IPS-18a (cell line): ENCODE measurements at regions not wholly inside any gene's neighbourhood (a gene's known extent, or its start where the extent isn't known, plus 50 kb on each side); places are given as distances from the start of the nearest gene placed in this dataset.

ENCODE experiments used
- H3K27ac ChIP-seq: one replicate; pipeline ENCODE4 v1.5.1; 2013; ENCODE audit warnings: low read length
- H3K27me3 ChIP-seq: one replicate; pipeline ENCODE4 v1.6.1; 2013; ENCODE audit warnings: mild to moderate bottlenecking, low read length; ENCODE audit not compliant: control insufficient read depth, insufficient read depth
- H3K36me3 ChIP-seq: one replicate; pipeline ENCODE4 v1.6.1; 2013; ENCODE audit warnings: low read depth, low read length; ENCODE audit not compliant: control insufficient read depth
- H3K4me1 ChIP-seq: one replicate; pipeline ENCODE4 v1.6.1; 2013; ENCODE audit warnings: low read depth, low read length; ENCODE audit not compliant: control insufficient read depth
- H3K4me3 ChIP-seq: one replicate; pipeline ENCODE4 v1.5.1; 2013; ENCODE audit warnings: low read length
- H3K9ac ChIP-seq: one replicate; pipeline ENCODE4 v1.6.1; 2013; ENCODE audit warnings: mild to moderate bottlenecking, low read length, moderate library complexity
- H3K9me3 ChIP-seq: one replicate; pipeline ENCODE4 v1.6.1; 2013; ENCODE audit warnings: low read depth, low read length; ENCODE audit not compliant: control insufficient read depth

DNA sequence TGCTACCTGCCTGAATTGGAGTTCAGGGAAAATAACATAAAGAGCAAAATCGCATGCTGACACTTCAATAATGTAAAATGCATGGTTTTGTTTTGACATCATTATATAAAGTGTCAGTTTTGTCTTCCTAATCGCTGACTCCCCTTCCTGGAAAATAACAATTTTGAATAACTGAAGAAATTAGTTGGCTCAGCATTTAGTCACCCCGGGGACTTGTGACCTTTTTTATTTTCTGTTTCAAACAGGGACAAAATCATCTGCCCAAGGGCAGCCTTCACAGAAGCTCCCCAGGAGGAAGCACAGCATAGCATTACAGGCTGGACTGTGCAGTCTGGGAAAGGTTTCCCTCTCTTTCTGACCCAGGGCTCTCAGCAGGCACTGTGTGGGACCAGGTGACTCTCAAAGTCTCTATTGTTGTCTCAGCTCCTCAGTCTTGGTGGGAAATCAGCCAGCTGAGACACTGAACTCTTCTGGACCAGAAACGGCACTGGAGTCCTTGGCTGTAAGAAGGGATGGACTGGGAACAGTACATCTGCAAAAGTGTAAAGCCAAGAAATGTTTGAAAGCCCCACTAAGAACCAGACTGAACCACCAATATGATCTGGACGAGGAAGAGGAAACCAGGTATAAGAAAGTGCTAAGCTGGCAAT, 671.3 kb upstream of the KLF4 start:
- Histone ChIP-seq H3K9ac (no peak overlapping the region), H3K9me3 (no peaks in the 10 kb centered on the region), H3K4me3 (no peak overlapping the region), H3K36me3 (no peaks in the 10 kb centered on the region), H3K27ac (no peak overlapping the region), H3K4me1 (peaks cover 9% of the 10 kb centered on the region), H3K27me3 (no peaks in the 10 kb centered on the region)

DNA sequence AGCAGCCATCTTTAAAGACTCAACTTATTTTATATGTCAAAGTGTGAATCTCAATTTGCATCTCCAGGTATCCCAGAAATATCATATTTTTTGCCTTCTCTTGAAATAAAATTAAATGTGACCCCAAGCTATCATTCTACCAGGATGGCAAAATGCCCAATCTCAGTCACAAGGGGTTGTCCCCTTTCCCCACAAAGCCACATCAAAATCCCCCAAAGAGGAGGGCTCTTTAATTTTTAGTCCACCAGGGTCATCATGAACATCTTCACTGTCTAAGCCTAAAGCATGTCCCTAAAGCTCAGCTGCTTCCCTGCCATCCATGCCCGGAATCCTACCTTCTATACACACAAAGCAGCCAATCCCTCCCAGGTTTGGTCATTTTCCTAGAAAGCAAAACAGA, 670.5 kb upstream of the KLF4 start:
- Histone ChIP-seq H3K4me3 (no peak overlapping the region), H3K9ac (no peak overlapping the region), H3K9me3 (no peaks in the 10 kb centered on the region), H3K36me3 (no peaks in the 10 kb centered on the region), H3K27me3 (no peaks in the 10 kb centered on the region), H3K27ac (no peak overlapping the region), H3K4me1 (peaks cover 9% of the 10 kb centered on the region)

DNA sequence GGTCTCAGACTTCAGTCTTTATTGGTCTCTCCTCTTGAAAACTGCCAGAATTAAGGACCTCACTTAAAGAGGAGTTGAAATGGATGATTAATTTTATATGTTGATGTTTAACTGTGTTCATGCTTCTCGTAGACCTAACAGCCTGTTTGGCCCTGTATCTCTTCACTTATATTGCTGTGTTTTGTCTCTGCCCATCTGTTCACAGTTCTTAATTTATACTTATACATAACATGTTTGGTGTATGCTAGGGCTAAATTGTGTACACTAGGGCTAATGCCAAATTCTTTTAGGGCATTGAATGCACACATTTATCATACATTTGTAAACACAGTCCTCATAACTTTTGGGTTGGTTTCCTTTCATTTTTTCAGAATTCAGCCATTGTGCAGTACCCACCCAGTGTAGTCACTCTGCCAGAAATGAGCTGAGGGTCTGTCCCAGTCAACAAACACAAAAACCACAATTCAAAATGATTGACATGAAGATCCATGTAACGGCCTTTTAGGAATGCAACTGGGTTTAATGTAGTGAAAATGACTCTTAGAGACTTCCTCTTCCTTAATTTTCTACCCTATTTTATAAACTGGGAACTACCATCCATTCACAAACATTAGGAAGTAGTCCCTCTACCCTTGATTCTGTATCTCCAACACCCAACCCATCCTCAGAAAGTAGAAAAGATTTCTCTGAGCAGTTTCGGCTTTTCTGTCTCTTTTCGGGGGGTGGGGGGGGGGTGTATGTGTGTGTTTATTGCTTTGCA, 668.8 kb upstream of the KLF4 start:
- Histone ChIP-seq H3K4me3 (no peak overlapping the region), H3K9me3 (no peaks in the 10 kb centered on the region), H3K9ac (no peak overlapping the region), H3K27me3 (no peaks in the 10 kb centered on the region), H3K27ac (no peak overlapping the region), H3K36me3 (no peaks in the 10 kb centered on the region), H3K4me1 (peaks cover 2% of the 10 kb centered on the region)

DNA sequence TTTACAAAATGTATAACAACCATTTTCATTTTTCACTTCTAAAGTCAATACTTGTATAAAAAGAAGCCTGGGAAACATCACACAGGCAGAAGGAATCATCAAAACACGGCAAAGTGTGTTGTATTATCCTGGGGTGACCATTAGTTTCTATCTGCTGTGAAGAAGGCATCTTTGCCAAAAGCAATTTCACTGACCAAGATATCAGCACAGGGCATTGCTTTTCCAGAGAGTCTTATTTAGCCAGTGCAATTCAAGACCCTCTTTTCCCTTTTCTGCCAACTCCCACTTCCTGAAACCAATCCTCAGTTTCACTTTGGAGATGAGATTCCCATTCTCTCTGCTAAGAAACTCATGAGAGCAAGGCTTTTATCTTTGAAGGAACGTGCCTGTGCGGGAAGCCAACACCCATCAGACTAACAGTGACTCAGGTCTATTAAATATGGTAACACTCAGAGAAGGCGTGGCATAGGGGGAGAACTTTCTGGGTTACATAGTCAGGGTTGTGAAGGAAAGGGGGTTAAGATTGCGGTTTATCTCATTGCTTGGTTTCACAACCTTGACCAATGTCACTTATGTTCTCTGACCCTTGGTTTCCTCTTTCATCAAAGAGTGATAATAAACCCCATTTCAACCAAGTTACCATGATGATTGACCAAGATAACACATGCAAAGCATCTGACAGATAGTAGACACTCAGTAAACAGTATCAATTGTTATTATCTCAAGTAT, 666.9 kb upstream of the KLF4 start:
- Histone ChIP-seq H3K27ac (no peak overlapping the region), H3K36me3 (no peaks in the 10 kb centered on the region), H3K27me3 (no peaks in the 10 kb centered on the region), H3K9ac (no peak overlapping the region), H3K4me3 (no peak overlapping the region), H3K4me1 (no peaks in the 10 kb centered on the region), H3K9me3 (no peaks in the 10 kb centered on the region)

DNA sequence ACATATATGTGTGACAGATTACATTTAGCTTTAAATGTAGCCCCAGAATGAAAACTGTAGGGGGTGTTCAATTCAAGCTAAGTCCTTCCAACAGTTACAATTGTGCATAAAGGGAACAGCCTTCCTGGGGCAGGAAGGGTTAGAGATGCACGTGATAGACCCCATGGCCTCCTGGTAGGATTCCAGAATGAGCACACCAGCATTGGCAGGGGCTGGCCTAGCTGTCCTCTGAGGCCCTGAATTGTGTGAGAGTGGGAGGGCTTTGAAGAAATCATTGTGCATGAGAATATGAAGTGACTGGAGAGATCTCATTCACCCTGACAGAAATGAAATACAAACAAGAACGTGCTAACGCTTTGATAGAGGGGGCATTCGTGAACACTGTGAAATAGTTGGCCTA, 663.8 kb upstream of the KLF4 start:
- Histone ChIP-seq H3K4me3 (no peak overlapping the region), H3K36me3 (no peaks in the 10 kb centered on the region), H3K9me3 (no peaks in the 10 kb centered on the region), H3K27me3 (no peaks in the 10 kb centered on the region), H3K27ac (no peak overlapping the region), H3K9ac (no peak overlapping the region), H3K4me1 (no peaks in the 10 kb centered on the region)

DNA sequence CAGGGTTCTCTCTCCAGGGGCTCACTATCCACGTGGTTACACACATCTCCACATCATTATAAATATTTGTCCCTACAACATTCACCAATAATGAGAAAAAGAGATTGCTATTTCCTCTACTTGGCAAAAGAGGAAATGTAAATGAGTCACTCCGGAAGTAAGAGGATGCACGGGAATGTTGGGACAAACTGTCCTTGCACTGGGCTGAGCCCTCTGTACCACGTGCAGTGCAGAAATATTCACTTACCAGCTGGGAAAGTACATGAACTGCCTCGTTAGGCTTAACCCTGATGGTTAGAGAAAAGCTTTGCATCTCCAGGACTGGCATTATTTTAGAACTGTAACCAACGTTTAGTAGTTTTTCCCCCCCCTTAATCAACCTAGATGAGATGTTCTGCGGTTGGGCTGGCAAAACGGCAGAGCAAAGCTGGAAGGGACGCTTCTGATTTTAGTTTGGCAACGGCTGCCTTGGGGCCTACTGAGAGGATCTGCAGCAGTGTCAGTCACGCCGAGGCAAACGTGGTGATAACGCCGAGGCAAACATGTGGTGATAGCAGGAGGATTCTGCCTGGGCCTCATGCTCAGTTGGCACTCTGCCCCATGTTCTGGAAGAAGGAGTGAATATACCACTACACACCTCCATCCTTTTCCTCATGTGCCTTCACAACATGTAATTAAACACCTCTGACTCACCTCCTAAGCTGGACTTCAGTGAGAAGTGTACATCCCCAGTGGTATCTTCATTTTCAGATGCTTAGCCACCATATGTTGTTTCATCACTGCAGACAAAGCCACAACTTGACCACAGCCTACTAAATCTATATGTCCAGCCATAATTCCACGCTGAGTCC, 661.4 kb upstream of the KLF4 start:
- H3K4me1 ChIP-seq, result no peaks in the 10 kb centered on the region
- H3K36me3 ChIP-seq, result no peaks in the 10 kb centered on the region
- H3K4me3 ChIP-seq, result no peak overlapping the region
- H3K9ac ChIP-seq, result no peak overlapping the region
- no peaks in the 10 kb centered on the region for H3K27me3 ChIP-seq
- no peak overlapping the region for H3K27ac ChIP-seq
- H3K9me3 ChIP-seq, result no peaks in the 10 kb centered on the region

DNA sequence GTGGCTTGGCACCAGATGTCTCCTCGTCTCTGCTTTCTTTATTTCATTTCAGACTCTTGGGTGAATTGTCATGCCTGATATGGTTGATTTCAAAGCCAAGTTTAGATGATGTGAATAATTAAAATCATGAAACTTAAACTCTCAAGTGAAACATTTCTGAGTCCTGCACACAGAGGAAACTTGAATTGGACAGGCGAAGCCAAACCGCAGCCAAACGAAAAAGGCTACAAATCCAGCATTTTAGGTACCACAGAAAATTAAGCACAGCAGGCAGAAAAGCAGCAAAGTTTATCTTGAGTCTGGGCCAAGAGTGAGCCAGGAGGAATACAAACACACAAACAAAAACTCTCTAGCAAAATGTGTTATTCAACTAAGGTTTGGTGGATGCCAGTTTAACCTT, 659.8 kb upstream of the KLF4 start:
- Histone ChIP-seq H3K9ac (no peak overlapping the region), H3K27ac (no peak overlapping the region), H3K9me3 (no peaks in the 10 kb centered on the region), H3K4me1 (no peaks in the 10 kb centered on the region), H3K27me3 (no peaks in the 10 kb centered on the region), H3K4me3 (no peak overlapping the region), H3K36me3 (no peaks in the 10 kb centered on the region)

DNA sequence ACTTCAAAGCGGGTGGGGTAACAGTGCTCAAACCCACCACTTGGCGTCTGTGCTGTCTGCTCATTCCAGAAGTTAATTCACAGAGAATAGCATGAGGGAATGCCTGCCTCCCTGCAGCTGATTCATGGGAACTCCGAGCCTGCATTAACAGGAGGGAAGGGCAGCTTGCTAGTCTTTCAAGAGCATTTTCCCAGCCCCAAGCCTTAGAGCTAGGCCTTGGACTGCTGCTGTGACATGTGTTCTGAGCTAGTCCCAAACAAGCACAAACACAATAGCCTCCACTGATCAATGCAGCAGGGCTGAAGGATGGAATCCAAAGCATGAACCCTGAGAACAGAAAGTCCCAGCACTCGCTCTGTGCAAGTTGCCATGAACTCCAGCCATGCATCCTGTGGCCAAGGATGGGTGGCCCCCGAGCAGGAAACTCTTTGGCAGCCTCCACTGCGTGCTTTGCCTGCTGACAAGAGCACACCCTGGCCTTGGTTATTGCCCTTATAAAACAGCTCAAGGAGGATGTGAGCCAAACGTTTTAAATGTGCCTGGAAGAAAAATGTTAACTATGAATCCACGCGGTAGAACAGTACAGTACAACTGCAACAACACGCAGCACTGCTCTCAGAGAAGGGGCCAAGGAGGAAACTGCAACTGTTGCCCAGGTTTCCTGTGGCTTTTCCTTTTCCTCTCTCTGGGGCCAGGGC, 653.1 kb upstream of the KLF4 start:
- no peaks in the 10 kb centered on the region for H3K36me3 ChIP-seq
- no peak overlapping the region for H3K4me3 ChIP-seq
- no peak overlapping the region for H3K9ac ChIP-seq
- no peak overlapping the region for H3K27ac ChIP-seq
- peaks cover 9% of the 10 kb centered on the region for H3K4me1 ChIP-seq
- H3K27me3 ChIP-seq, result no peaks in the 10 kb centered on the region
- no peaks in the 10 kb centered on the region for H3K9me3 ChIP-seq

DNA sequence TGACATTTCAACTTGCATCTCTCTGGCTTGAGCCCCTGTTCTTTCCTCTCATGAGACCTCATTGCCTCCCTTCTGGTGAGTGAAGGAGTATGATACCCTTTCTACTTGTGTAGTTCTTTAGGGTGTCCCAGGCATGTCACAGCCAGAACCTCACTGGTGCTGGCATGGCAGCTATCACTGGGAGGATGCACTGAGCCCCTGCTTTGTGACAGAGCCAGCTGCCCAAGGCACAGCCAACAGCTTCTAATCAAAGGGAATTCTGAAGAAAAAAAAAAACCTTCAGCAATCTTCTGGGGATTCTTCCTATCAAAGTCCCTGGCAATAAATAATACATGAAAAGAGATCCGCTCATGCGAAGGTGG, 652.6 kb upstream of the KLF4 start:
- no peaks in the 10 kb centered on the region for H3K27me3 ChIP-seq
- H3K36me3 ChIP-seq, result no peaks in the 10 kb centered on the region
- H3K4me1 ChIP-seq, result peaks cover 9% of the 10 kb centered on the region
- no peaks in the 10 kb centered on the region for H3K9me3 ChIP-seq
- no peak overlapping the region for H3K27ac ChIP-seq
- H3K4me3 ChIP-seq, result no peak overlapping the region
- H3K9ac ChIP-seq, result no peak overlapping the region

DNA sequence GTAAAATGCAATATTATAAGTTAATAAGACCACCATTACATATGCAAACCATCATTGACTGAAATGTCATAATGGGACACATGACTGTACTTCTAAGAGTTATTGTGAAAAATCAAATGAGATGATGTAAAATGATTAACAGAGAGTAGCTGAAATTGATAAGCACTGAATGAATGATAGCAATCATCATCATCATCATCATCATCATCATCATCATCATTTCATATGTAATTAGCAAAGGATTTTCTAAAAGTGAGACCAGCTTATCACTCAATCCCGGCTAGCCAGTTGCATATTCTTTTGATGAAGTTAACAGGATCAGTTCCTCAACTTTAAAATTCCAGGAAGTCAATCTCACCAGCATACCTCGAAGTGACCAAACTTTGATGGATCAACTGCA, 650.3 kb upstream of the KLF4 start:
- H3K4me1 ChIP-seq, result peaks cover 9% of the 10 kb centered on the region
- no peaks in the 10 kb centered on the region for H3K36me3 ChIP-seq
- no peak overlapping the region for H3K9ac ChIP-seq
- no peaks in the 10 kb centered on the region for H3K9me3 ChIP-seq
- no peaks in the 10 kb centered on the region for H3K27me3 ChIP-seq
- H3K4me3 ChIP-seq, result no peak overlapping the region
- H3K27ac ChIP-seq, result no peak overlapping the region

DNA sequence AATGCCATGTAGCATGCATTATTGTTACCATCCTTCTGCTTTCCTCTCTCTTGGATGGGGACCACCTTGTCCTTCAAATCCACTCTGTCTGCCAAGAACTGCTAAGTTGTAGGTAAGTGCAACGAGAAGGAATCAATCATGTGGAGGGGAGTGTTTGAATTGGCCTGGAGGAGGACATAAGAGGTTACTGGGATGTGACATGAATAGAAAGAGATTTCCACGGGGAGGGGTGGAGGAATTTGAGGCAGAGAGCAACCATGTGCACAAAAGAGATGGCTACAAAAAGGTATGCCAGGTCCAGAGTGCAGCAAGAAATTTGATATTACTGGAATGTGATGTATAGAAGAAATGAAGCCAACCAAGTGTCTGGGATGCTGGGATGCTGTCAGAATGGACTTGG, 648.9 kb upstream of the KLF4 start:
- Histone ChIP-seq H3K36me3 (no peaks in the 10 kb centered on the region), H3K9me3 (no peaks in the 10 kb centered on the region), H3K4me3 (no peak overlapping the region), H3K9ac (no peak overlapping the region), H3K4me1 (peaks cover 13% of the 10 kb centered on the region), H3K27ac (no peak overlapping the region), H3K27me3 (no peaks in the 10 kb centered on the region)
